ENCODE measurements at regions not wholly inside any gene's neighbourhood (a gene's known extent, or its start where the extent isn't known, plus 50 kb on each side); places are given as distances from the start of the nearest gene placed in this dataset.
"Not testable (repeated sequence)": the region's sequence is repeated elsewhere in the genome, so short reads cannot be mapped to it uniquely, and the experiment has no call there.

- not testable (repeated sequence) for TF ChIP-seq SNAI2 (CRISPR knock-in tag; IDR thresholded peaks at IDR 0.05); ZFP3 (CRISPR knock-in tag; IDR thresholded peaks at IDR 0.05); ZFP30 (CRISPR knock-in tag; IDR thresholded peaks at IDR 0.05); TCF4 (CRISPR knock-in tag; IDR thresholded peaks at IDR 0.05; ENCODE audit: borderline replicate concordance)
Measured at GRCh38 chr5:90208323-90208722, 201.2 kb downstream of the CETN3 start.
